B cell (primary cell): ENCODE measurements at regions not wholly inside any gene's neighbourhood (a gene's known extent, or its start where the extent isn't known, plus 50 kb on each side); places are given as distances from the start of the nearest gene placed in this dataset.

Experiments
- ATAC-seq: fragments of 200-7000 bp; cut with Tn5 transposase; one replicate; pipeline ENCODE4 v1.10.0; 2021; ENCODE audit warnings: low read depth, mild to moderate bottlenecking, moderate number of reproducible peaks, moderate library complexity
- CTCF ChIA-PET: fragments of 350-600 bp; sonication (Branson Sonifier 250); formaldehyde crosslinking; loops from one replicate; lab custom pipeline; 2021; ENCODE audit warnings: antibody characterized with exemption, inconsistent platforms; lab: Charles Lee
- POLR2A ChIA-PET: fragments of 350-600 bp; sonication (Branson Sonifier 250); formaldehyde crosslinking; loops from one replicate; lab custom pipeline; 2021; ENCODE audit warnings: antibody characterized with exemption; lab: Charles Lee
- DNase-seq: peaks from one replicate; pipeline ENCODE4 v3.0.0; 2013
- H2AFZ ChIP-seq: 2 replicates; pipeline ENCODE4 v1.6.1; 2012; ENCODE audit warnings: mild to moderate bottlenecking, low read depth, low read length; ENCODE audit not compliant: insufficient read depth, poor library complexity, severe bottlenecking
- H3K27ac ChIP-seq, 2 donors: 1 replicate in 1 of 2; 2 replicates in 1 of 2; pipeline ENCODE4 v1.5.1; 2012 to 2013; ENCODE audit warnings: low read length in 2 of 2, mild to moderate bottlenecking in 2 of 2, moderate library complexity in 1 of 2
- H3K27me3 ChIP-seq, 4 experiments: fragments of 200-600 bp in 1 of 4; sonication (generic) in 1 of 4; replicated peaks in 1 of 4; 1 replicate in 2 of 4; 2 replicates in 2 of 4; pipeline versions ENCODE4 v1.6.1 to v1.7.0; 2013 to 2016; ENCODE audit warnings: low read length in 3 of 4, mild to moderate bottlenecking in 2 of 4, mixed read lengths in 1 of 4, moderate library complexity in 1 of 4; ENCODE audit not compliant: insufficient read depth in 4 of 4, control insufficient read depth in 3 of 4; ENCODE audit errors: control extremely low read depth in 1 of 4
- H3K36me3 ChIP-seq, 2 experiments: replicated peaks in 1 of 2; 1 replicate in 1 of 2; 2 replicates in 1 of 2; pipeline versions ENCODE4 v1.6.1 to v1.7.1; 2013; ENCODE audit warnings: low read length in 1 of 2; ENCODE audit not compliant: insufficient read depth in 2 of 2, control insufficient read depth in 1 of 2; ENCODE audit errors: control extremely low read depth in 1 of 2, extremely low read depth in 1 of 2
- H3K4me1 ChIP-seq, 2 donors: fragments of 200-600 bp in 1 of 2; sonication (generic) in 1 of 2; 1 replicate in 1 of 2; 2 replicates in 1 of 2; pipeline versions ENCODE4 v1.5.1 to v1.6.1; 2013 to 2017; ENCODE audit warnings: low read length in 2 of 2; ENCODE audit not compliant: control insufficient read depth in 2 of 2, insufficient read depth in 2 of 2
- H3K4me2 ChIP-seq: replicated peaks from 2 replicates; pipeline ENCODE3; 2012; ENCODE audit warnings: mild to moderate bottlenecking, low read depth, low read length; ENCODE audit not compliant: poor library complexity, severe bottlenecking
- H3K4me3 ChIP-seq, 5 experiments: fragments of 200-600 bp in 1 of 5; sonication (generic) in 1 of 5; 1 replicate in 3 of 5; 2 replicates in 2 of 5; pipeline versions ENCODE4 v1.5.1 to v1.7.0; 2011 to 2016; ENCODE audit warnings: low read length in 4 of 5, mild to moderate bottlenecking in 4 of 5, low read depth in 2 of 5, control low read depth in 1 of 5, moderate library complexity in 1 of 5; ENCODE audit not compliant: insufficient read depth in 1 of 5; ENCODE audit errors: control extremely low read depth in 1 of 5, extremely low read depth in 1 of 5
- H3K79me2 ChIP-seq: fragments of 200-600 bp; sonication (generic); one replicate; pipeline ENCODE4 v1.6.0; 2016; ENCODE audit warnings: low read length; ENCODE audit not compliant: control insufficient read depth, insufficient read depth
- H3K9ac ChIP-seq: fragments of 200-600 bp; sonication (generic); 2 replicates; pipeline ENCODE4 v1.6.1; 2017; ENCODE audit warnings: mild to moderate bottlenecking, low read length, moderate library complexity
- H3K9me3 ChIP-seq, 3 donors: one replicate each; pipeline versions ENCODE4 v1.6.1 to v1.7.1; 2013; ENCODE audit warnings: low read length in 2 of 3; ENCODE audit not compliant: control insufficient read depth in 2 of 3, insufficient read depth in 1 of 3; ENCODE audit errors: control extremely low read depth in 1 of 3
- H4K20me1 ChIP-seq: 2 replicates; pipeline ENCODE4 v1.6.0; 2012; ENCODE audit warnings: mild to moderate bottlenecking, low read length; ENCODE audit not compliant: insufficient read depth, control insufficient read depth, poor library complexity, severe bottlenecking
- H3K27ac Mint-ChIP-seq: one replicate; pipeline ENCODE4 v1.8.0; 2021; ENCODE audit warnings: mixed read lengths
- H3K27me3 Mint-ChIP-seq: one replicate; pipeline ENCODE4 v1.8.0; 2021; ENCODE audit warnings: mixed read lengths
- H3K4me1 Mint-ChIP-seq: one replicate; pipeline ENCODE4 v1.8.0; 2021; ENCODE audit warnings: mixed read lengths
- H3K4me3 Mint-ChIP-seq: one replicate; pipeline ENCODE4 v1.8.0; 2021; ENCODE audit warnings: mixed read lengths
- H3K9me3 Mint-ChIP-seq: one replicate; pipeline ENCODE4 v1.8.0; 2022; ENCODE audit warnings: mixed read lengths; ENCODE audit not compliant: insufficient read depth
- EZH2 ChIP-seq: IDR thresholded peaks from 2 replicates; pipeline ENCODE4 v1.6.1; 2012; ENCODE audit warnings: borderline replicate concordance, low read depth, mild to moderate bottlenecking, moderate library complexity, low read length; ENCODE audit not compliant: insufficient read depth, poor library complexity, severe bottlenecking
- WGBS: methylation state at CpG from one replicate; pipeline ENCODE4 v1.1.5; 2013; ENCODE audit warnings: missing lambda C conversion rate; ENCODE audit not compliant: insufficient coverage; 5-methylcytosine and 5-hydroxymethylcytosine counted together
- intact Hi-C: fragments of 100-400 bp; cut with micrococcal nuclease; formaldehyde crosslinking; loops from one replicate; pipeline ENCODE4 v1.10.0; 2022
- TF ChIP-seq, protein P1 (sequence below): fragments of 200-600 bp; IDR thresholded peaks from one replicate; pipeline ENCODE4 v1.8.0; 2022; ENCODE audit warnings: antibody characterized with exemption, mild to moderate bottlenecking

DNA sequence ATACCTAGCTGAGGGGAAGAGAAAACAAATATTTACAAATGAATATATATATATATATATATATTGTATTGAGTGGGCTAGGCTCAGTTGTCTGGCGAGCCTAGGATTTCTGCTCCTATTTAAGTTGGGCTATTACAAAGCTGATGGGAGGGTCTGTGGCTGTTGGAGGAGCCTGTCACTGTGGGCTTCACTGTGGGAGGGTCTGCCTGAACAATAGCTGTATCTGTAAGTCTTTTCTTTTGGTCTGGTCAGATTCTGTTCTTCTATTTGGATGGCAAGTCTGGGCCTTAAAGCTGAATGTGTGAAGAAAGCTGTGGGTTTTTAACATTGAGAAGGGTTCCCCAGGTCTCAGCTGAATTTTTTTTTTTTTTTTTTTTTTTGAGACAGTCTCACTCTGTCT, 220.6 kb upstream of the LYZL1 start:
- no peak for ATAC-seq
- Histone ChIP-seq H3K4me1 (no peaks in the 10 kb centered on the region), H3K36me3 (no peaks in the 10 kb centered on the region), H3K4me3 (no peak overlapping the region), H3K4me2 (no peak overlapping the region), H2AFZ (no peak overlapping the region), H4K20me1 (no peaks in the 10 kb centered on the region), H3K27ac (no peak overlapping the region), H3K79me2 (no peaks in the 10 kb centered on the region), H3K9ac (no peak overlapping the region), H3K9me3 (no peaks in the 10 kb centered on the region), H3K27me3 (no peaks in the 10 kb centered on the region)
- intact Hi-C loops = no loop called here
- H3K4me1 Mint-ChIP-seq = no peaks in the 10 kb centered on the region
- H3K27ac Mint-ChIP-seq = no peak overlapping the region
- H3K27me3 Mint-ChIP-seq = no peaks in the 10 kb centered on the region
- no peak overlapping the region for H3K4me3 Mint-ChIP-seq
- ChIA-PET CTCF (interaction anchor here (0.6 kb wide), 1 partner anchor 318 kb away, joined by 3 read pairs; no protein-coding TSS in a partner anchor), POLR2A (no interaction called here)
- H3K9me3 Mint-ChIP-seq = no peaks in the 10 kb centered on the region
- no CpG with 5 or more reads among the region's 1 CpG for WGBS
- TF ChIP-seq, protein P1, sequence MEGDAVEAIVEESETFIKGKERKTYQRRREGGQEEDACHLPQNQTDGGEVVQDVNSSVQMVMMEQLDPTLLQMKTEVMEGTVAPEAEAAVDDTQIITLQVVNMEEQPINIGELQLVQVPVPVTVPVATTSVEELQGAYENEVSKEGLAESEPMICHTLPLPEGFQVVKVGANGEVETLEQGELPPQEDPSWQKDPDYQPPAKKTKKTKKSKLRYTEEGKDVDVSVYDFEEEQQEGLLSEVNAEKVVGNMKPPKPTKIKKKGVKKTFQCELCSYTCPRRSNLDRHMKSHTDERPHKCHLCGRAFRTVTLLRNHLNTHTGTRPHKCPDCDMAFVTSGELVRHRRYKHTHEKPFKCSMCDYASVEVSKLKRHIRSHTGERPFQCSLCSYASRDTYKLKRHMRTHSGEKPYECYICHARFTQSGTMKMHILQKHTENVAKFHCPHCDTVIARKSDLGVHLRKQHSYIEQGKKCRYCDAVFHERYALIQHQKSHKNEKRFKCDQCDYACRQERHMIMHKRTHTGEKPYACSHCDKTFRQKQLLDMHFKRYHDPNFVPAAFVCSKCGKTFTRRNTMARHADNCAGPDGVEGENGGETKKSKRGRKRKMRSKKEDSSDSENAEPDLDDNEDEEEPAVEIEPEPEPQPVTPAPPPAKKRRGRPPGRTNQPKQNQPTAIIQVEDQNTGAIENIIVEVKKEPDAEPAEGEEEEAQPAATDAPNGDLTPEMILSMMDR = no peak
- no peak for TF ChIP-seq EZH2
- no peak for DNase-seq

DNA sequence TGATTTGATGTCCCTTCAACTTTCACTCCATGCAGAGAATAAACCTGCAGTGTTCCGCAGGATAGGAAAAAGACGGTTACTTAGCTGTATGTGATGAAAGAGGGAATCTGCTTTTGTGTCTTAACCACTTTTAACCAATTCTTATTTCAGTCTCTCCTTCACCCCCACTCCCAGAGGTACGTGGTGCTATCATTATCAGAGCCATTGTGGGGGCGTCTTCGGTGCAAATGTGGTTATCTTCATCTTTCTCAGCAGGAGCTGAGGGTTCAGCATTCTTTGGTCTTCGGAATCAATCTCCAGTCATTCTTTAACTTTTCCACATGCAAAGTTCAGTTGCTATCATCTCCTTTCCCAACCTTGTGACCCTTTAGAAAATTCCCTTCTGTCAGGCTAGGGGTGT, 219.9 kb upstream of the LYZL1 start:
- no peaks in the 10 kb centered on the region for H3K27me3 ChIP-seq
- no peaks in the 10 kb centered on the region for H3K4me1 Mint-ChIP-seq
- ChIA-PET CTCF (no interaction called here), POLR2A (no interaction called here)
- H3K79me2 ChIP-seq = no peaks in the 10 kb centered on the region
- H3K4me2 ChIP-seq = no peak overlapping the region
- no peak overlapping the region for H3K27ac Mint-ChIP-seq
- TF ChIP-seq, protein P1 = no peak
- TF ChIP-seq EZH2 = no peak
- H2AFZ ChIP-seq = no peak overlapping the region
- no peaks in the 10 kb centered on the region for H3K9me3 ChIP-seq
- no peak overlapping the region for H3K4me3 Mint-ChIP-seq
- no peaks in the 10 kb centered on the region for H3K9me3 Mint-ChIP-seq
- no peak for ATAC-seq
- WGBS = 83% methylated on average over 3 of the region's 6 CpGs
- H4K20me1 ChIP-seq = no peaks in the 10 kb centered on the region
- H3K4me3 ChIP-seq = no peak overlapping the region
- H3K36me3 ChIP-seq = no peaks in the 10 kb centered on the region
- no peaks in the 10 kb centered on the region for H3K4me1 ChIP-seq
- no peak overlapping the region for H3K27ac ChIP-seq
- no peaks in the 10 kb centered on the region for H3K27me3 Mint-ChIP-seq
- no peak overlapping the region for H3K9ac ChIP-seq
- intact Hi-C loops = no loop called here
- no peak for DNase-seq
